Activated CD8-positive, alpha-beta T cell treated with anti-CD3 and anti-CD28 coated beads for 36 hours (primary cell): ENCODE measurements at regions not wholly inside any gene's neighbourhood (a gene's known extent, or its start where the extent isn't known, plus 50 kb on each side); places are given as distances from the start of the nearest gene placed in this dataset.

Source experiments
- ATAC-seq: fragments of 200-7000 bp; cut with Tn5 transposase; one replicate; pipeline ENCODE4 v1.10.0; 2021; ENCODE audit warnings: mild to moderate bottlenecking, moderate library complexity
- CTCF ChIA-PET: fragments of 350-600 bp; sonication (Branson Sonifier 250); formaldehyde crosslinking; loops from one replicate; lab custom pipeline; 2021; ENCODE audit warnings: antibody characterized with exemption; lab: Charles Lee
- POLR2A ChIA-PET: fragments of 350-600 bp; sonication (Branson Sonifier 250); formaldehyde crosslinking; loops from one replicate; lab custom pipeline; 2021; ENCODE audit warnings: antibody characterized with exemption; lab: Charles Lee
- DNase-seq: peaks from one replicate; pipeline ENCODE4 v3.0.0-alpha.2; 2020
- H3K27ac Mint-ChIP-seq: one replicate; pipeline ENCODE4 v1.8.0; 2021; ENCODE audit warnings: mild to moderate bottlenecking, mixed read lengths
- H3K27me3 Mint-ChIP-seq: one replicate; pipeline ENCODE4 v1.8.0; 2021; ENCODE audit warnings: mixed read lengths
- H3K36me3 Mint-ChIP-seq: one replicate; pipeline ENCODE4 v1.8.0; 2021; ENCODE audit warnings: low read depth, mixed read lengths
- H3K4me1 Mint-ChIP-seq: one replicate; pipeline ENCODE4 v1.8.0; 2021; ENCODE audit warnings: low read depth, mixed read lengths
- H3K4me3 Mint-ChIP-seq: one replicate; pipeline ENCODE4 v1.8.0; 2021; ENCODE audit warnings: mild to moderate bottlenecking, moderate library complexity, mixed read lengths
- H3K9me3 Mint-ChIP-seq: one replicate; pipeline ENCODE4 v1.8.0; 2021; ENCODE audit warnings: mixed read lengths
- CTCF ChIP-seq: fragments of 200-600 bp; IDR thresholded peaks from one replicate; pipeline ENCODE4 v1.8.0; 2022; ENCODE audit warnings: antibody characterized with exemption, mild to moderate bottlenecking
- intact Hi-C: fragments of 100-400 bp; cut with micrococcal nuclease; formaldehyde crosslinking; loops from one replicate; pipeline ENCODE4 v1.10.0; 2022

DNA sequence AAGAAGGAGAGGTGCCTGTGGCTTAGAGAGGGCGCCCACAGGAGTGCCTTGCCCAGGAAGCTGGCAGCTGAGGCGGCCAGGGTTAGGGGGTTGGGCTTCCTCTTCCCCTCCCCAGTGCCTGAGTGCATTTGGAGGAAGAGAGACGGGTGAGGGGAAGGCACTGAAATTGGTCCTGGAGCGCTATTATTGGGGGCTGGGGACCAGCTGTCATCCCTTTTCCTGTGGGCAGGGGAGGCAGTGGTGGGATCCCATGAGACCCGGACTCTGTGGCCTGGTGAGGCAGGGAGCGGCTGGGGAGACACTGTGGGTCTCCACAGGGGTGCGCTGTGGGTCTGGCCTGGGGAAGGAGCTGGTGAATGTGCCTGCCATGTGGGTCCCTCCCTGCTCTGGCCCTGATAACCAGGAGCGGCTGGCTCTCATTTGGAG is 259.7 kb downstream of the SEC14L1 start:
- peaks cover 80% of the 10 kb centered on the region for H3K4me1 Mint-ChIP-seq
- DNase-seq (peak; percentile 86), ATAC-seq (peak; percentile 77)
- no peaks in the 10 kb centered on the region for H3K27me3 Mint-ChIP-seq
- peak overlapping the region; percentile 92 for H3K27ac Mint-ChIP-seq
- ChIA-PET POLR2A (interaction anchor here (0.6 to 3.3 kb wide), 28 partner anchors 11 to 94 kb away, joined by 3 to 20 read pairs (median 4); no protein-coding TSS in a partner anchor), CTCF (interaction anchor here (0.5 to 5.1 kb wide), 44 partner anchors 10 to 142 kb away, joined by 3 to 92 read pairs (median 7); no protein-coding TSS in a partner anchor)
- peaks cover 24% of the 10 kb centered on the region for H3K36me3 Mint-ChIP-seq
- intact Hi-C loops: loop anchor here (5.0 kb wide), 1 partner anchor 52 kb away; no protein-coding TSS in a partner anchor
- TF ChIP-seq CTCF: peak; percentile 86
- H3K4me3 Mint-ChIP-seq: peak overlapping the region; percentile 66
- no peaks in the 10 kb centered on the region for H3K9me3 Mint-ChIP-seq

DNA sequence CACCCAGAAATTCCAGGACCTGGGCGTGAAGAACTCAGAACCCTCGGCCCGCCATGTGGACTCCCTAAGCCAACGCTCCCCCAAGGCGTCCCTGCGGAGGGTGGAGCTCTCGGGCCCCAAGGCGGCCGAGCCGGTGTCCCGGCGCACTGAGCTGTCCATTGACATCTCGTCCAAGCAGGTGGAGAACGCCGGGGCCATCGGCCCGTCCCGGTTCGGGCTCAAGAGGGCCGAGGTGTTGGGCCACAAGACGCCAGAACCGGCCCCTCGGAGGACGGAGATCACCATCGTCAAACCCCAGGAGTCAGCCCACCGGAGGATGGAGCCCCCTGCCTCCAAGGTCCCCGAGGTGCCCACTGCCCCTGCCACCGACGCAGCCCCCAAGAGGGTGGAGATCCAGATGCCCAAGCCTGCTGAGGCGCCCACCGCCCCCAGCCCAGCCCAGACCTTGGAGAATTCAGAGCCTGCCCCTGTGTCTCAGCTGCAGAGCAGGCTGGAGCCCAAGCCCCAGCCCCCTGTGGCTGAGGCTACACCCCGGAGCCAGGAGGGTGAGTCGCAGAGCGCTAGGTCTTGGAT is 261.5 kb downstream of the SEC14L1 start:
- no peak overlapping the region for H3K4me3 Mint-ChIP-seq
- H3K27me3 Mint-ChIP-seq: no peaks in the 10 kb centered on the region
- DNase-seq: no peak
- H3K27ac Mint-ChIP-seq: peak overlapping the region; percentile 56
- intact Hi-C loops: loop anchor here (5.0 kb wide), 1 partner anchor 50 kb away; no protein-coding TSS in a partner anchor
- POLR2A ChIA-PET: interaction anchor here (0.6 to 3.3 kb wide), 7 partner anchors 12 to 74 kb away, joined by 3 to 20 read pairs (median 3); no protein-coding TSS in a partner anchor
- no peak for TF ChIP-seq CTCF
- CTCF ChIA-PET: interaction anchor here (2.6 to 5.1 kb wide), 5 partner anchors 27 to 93 kb away, joined by 22 to 92 read pairs (median 32); no protein-coding TSS in a partner anchor
- peaks cover 90% of the 10 kb centered on the region for H3K4me1 Mint-ChIP-seq
- peaks cover 34% of the 10 kb centered on the region for H3K36me3 Mint-ChIP-seq
- ATAC-seq: no peak
- H3K9me3 Mint-ChIP-seq: no peaks in the 10 kb centered on the region

DNA sequence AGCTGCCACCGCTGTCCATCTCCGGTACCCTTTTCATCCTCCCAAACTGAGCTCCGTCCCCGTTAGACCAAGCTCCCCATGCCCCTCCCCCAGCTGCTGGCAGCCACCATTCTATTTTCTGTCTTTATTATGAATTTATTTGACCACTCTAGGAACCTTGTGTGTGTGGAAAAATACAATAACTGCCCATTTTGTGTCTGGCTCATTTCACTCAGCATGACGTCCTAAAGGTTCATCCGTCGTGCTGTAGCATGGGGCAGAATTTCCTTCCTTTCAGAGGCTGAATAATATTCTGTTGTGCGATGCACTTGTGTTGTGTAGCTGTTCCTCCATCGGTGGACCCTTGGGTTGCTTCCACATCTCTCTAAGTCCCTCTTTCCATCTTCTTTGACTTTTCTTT is 263.1 kb downstream of the SEC14L1 start:
- no peak for DNase-seq
- no peaks in the 10 kb centered on the region for H3K9me3 Mint-ChIP-seq
- TF ChIP-seq CTCF: no peak
- ChIA-PET POLR2A (interaction anchor here (0.8 to 3.9 kb wide), 4 partner anchors 9 to 60 kb away, joined by 3 to 31 read pairs (median 3); no protein-coding TSS in a partner anchor), CTCF (interaction anchor here (0.9 to 13.5 kb wide), 4 partner anchors 28 to 91 kb away, joined by 3 to 124 read pairs (median 6); no protein-coding TSS in a partner anchor)
- peak overlapping the region; percentile 92 for H3K27ac Mint-ChIP-seq
- peaks cover 34% of the 10 kb centered on the region for H3K36me3 Mint-ChIP-seq
- no peak for ATAC-seq
- H3K27me3 Mint-ChIP-seq: no peaks in the 10 kb centered on the region
- H3K4me3 Mint-ChIP-seq: peak overlapping the region; percentile 87
- H3K4me1 Mint-ChIP-seq: peaks cover 95% of the 10 kb centered on the region
- intact Hi-C loops: loop anchor here (5.0 kb wide), 1 partner anchor 48 kb away; no protein-coding TSS in a partner anchor

DNA sequence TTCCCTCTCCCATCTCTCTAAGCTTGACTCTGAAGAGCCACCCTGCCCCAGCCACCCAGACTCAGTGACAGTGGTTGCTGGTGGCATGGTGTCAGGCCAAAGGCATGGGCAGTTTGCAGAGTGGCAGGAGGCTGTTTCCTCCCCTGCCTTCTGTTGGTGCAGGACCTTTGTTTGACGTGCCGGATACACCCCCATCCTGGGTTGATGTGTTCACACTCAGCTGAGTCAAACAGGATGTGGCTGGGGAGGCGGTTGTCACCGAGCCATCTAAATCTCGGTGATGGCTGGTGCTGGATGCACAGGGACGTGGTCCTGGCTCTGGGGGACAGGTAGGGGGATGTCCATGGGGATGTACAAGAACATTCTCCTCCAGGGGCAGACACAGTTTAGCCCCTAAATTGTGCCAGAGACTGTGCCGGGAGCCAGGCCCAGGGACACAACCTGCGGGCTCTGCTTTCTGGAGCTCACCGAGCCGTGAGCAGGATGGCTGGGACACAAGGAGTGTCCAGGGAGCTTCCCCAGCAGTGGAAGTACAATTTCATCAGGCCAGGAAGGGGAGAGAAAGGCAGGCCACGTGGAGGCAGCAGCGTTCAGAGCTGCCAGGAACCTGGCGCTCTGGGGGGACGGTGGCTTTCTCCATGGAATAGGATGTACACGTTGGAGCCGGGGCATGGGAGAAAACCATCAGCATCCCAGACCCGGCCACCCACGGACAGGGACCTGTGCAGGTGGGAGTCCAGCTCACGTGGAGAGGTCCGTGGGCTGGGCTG is 264.2 kb downstream of the SEC14L1 start:
- ChIA-PET POLR2A (interaction anchor here (0.7 to 3.9 kb wide), 17 partner anchors 9 to 80 kb away, joined by 3 to 31 read pairs (median 4); no protein-coding TSS in a partner anchor), CTCF (interaction anchor here (1.0 to 13.5 kb wide), 12 partner anchors 13 to 90 kb away, joined by 3 to 124 read pairs (median 4); no protein-coding TSS in a partner anchor)
- intact Hi-C loops: loop anchor here (5.0 kb wide), 1 partner anchor 47 kb away; no protein-coding TSS in a partner anchor
- ATAC-seq (peak; percentile 76), DNase-seq (peak; percentile 96)
- no peak for TF ChIP-seq CTCF
- Mint-ChIP-seq H3K4me3 (peak overlapping the region; percentile 87), H3K9me3 (no peaks in the 10 kb centered on the region), H3K27me3 (no peaks in the 10 kb centered on the region), H3K27ac (peak overlapping the region; percentile 92), H3K36me3 (peaks cover 34% of the 10 kb centered on the region), H3K4me1 (peaks cover 93% of the 10 kb centered on the region)
